Stimulated activated CD4-positive, alpha-beta T cell treated with anti-CD3 and anti-CD28 coated beads, Interleukin-2, amount 100 ng/mL, for 48 hours (primary cell): ENCODE measurements at regions not wholly inside any gene's neighbourhood (a gene's known extent, or its start where the extent isn't known, plus 50 kb on each side); places are given as distances from the start of the nearest gene placed in this dataset.
"Not testable (repeated sequence)": the region's sequence is repeated elsewhere in the genome, so short reads cannot be mapped to it uniquely, and the experiment has no call there.

ENCODE experiments used
- DNase-seq, 2 donors: peaks; one replicate each; pipeline ENCODE4 v3.0.0-alpha.2; 2020

DNA sequence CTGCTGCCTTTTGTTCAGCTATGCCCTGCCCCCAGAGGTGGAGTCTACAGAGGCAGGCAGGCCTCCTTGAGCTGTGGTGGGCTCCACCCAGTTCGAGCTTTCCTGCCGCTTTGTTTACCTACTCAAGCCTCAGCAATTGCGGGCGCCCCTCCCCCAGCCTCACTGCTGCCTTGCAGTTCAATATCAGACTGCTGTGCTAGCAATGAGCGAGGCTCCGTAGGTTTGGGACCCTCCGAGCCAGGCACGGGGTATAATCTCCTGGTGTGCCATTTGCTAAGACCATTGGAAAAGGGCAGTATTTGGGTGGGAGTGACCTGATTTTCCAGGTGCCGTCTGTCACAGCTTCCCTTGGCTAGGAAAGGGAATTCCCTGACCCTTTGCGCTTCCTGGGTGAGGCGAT is 51.9 kb downstream of the DIPK2A start:
- not testable (repeated sequence) for DNase-seq

DNA sequence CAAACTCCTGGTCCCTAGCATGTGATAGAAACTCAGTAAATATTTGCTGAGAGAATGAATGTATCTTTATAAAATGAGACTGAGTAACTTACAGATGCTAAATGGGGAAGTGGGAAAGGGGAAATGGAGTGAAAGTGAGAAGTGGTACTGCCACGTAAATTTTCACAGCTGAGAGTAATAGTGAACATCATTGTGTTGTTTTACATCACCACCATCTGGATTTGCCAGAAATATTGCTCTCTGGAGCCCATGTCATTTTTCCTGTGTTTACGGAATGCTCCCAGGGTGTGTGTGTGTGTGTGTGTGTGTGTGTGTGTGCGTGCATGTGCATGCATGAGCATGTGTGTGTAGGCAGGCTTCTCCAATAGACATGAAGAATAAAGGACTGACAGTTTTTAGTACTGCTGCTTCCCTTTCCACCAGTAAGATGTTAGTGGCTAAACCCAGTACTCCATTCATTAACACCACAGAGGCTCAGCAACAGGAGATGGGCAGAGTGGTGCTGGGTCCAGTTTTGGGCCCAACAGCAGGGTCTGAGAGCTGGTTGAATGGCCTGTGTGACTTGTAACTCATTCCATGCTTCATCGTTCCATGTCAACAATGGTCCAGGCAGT is 57.3 kb downstream of the DIPK2A start:
- no peak for DNase-seq

- DNase-seq = no peak
Observed at GRCh38 chr3:144029769-144030168, 58.1 kb downstream of the DIPK2A start.

DNA sequence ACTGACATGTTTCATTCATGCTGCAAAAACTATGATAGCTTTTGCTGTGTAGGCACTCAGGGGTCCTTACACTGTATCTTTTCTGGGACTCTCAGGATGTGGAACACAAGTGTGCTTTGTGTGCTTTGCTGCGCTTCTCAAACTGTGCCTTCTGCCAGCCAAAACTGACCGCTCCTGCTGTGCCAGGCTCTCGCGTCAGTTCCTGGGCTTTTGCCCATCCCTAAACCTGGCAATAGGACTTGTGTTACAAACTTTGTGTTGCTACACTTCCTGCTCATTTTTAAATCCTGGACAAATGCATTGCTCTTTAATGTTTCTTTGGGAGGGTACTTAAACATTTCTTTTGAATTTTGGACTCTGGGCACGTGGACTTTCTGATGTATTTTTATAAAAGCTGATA is 60.3 kb downstream of the DIPK2A start:
- no peak for DNase-seq

DNA sequence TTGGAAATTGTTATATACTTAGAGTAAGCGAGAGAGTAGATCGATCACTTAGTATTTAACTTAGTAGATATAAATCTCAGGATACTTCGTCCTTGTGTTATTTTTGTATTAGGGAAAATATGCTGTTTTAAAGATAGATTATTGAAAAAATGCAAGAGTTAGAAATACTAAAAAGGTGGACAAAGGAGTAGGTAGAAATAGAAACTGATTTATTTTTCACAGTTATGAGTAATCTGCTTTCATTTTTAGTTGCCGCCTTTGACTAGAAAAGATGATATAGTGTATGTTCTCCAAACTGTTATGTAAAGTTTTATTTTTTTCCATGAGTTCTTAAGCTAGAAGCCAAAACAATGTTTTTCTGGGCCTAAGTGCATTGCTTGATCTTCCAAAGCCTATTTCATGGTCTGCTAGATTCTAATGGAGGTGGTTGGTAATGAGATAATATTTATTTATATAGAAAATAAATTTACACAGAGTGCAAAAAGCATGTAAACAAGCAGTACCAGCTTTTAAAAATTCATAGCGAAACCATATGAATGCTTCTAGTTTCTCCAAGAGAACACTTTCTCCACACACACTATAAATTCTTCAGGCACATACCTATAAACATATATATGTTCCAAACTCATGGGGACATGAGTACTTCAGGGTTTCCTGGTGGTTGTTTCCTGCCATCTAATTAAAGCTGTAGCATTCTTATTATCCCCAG is 61.1 kb downstream of the DIPK2A start:
- DNase-seq = no peak

DNA sequence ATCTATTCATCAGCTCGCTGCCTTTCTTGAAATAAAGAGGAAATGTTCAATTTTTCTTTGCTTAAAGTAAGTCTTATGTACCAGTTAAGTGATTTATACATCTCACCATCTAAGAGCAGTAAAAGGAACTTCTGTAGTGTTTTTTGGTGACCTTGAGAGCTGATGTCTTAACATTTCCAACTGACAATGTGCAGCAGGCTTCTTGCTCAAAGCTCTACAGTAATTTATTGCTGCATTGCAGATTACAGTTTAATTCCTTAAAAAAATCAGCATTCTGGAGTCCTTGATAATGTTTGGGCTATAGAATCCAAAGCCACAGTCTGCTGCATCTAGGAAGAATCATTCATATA is 61.6 kb downstream of the DIPK2A start:
- no peak for DNase-seq

- no peak for DNase-seq
Observed at GRCh38 chr3:144033863-144034262, 62.2 kb downstream of the DIPK2A start.

DNA sequence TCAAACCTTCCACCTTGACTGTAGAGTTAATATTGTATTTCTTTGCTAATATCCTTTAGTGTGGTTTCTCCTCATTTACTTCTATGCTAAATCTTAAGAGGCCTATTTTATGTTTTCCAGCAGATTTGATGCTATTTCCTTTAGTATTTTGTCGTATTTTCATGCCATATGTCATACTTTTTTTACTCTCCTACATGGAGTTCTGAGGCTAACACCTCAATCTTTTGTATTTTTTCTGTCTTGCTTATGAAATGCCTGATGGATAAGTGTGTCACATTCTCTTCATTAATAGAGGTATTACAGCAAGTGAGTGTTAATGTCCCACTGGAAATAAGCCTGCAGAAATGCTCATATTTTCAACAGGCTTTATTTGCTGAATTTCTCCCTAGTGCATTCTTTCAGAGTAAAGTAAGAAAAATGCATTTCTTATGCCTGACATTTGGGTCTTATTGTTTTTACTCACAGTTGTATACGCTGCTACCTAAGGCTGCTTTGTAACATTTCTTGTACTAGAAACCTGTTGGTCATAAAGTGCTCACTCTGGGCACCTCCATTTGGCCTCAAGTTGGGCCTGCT is 63.2 kb downstream of the DIPK2A start:
- no peak for DNase-seq

GRCh38 chr3:144036498-144036897 is 64.9 kb downstream of the DIPK2A start:
- DNase-seq = no peak

GRCh38 chr3:144039661-144040060 is 68.0 kb downstream of the DIPK2A start:
- no peak for DNase-seq

DNA sequence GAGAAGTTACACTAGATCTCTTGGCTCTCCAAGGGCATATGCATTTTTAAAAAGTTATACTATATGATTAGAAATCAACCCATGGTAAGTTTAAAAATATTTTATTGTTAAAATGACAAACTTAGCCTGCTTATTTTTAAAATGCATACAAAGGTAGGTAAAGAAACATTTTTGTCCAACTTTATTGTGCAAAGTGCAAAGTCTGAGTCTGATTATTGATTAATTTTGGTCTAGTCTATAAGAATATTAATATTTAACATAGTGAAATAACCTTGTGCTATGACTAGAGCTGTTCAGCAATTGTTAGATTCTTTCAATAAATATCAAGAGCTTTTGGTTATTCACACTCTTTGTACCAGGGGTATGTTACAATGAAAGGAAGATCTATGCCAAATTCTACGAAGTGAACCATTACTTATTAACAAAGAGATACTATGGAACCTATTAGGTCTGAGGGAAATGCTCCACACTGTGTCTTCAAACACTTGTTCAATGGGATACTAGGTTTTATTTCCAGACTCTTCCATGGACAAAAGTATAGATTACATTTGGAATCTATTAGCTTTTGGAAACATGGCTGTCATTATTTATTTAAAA is 70.4 kb downstream of the DIPK2A start:
- DNase-seq = no peak

GRCh38 chr3:144045766-144046165 is 74.1 kb downstream of the DIPK2A start:
- DNase-seq = no peak

- no peak for DNase-seq
Observed at GRCh38 chr3:144049374-144049773, 77.8 kb downstream of the DIPK2A start.

DNA sequence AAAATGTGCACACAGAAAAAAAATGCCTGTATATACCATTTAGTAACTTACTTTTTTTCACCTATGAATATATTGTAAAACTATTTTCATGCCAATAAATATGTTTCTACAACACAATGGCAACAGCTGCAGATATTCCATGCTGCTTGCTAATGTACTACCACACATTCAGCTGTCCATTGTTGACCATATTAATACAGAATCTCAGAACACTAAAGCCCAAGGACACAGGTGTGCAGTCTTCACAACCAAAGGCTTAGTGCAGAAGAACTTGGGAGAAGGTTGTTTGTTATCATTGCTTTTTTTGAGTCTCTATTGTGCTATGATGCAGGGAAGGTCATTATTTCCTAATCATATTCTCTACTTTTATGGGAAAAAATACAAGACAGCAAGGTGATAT is 79.6 kb downstream of the DIPK2A start:
- DNase-seq = no peak

- DNase-seq = no peak
Observed at GRCh38 chr3:144052275-144052674, 80.7 kb downstream of the DIPK2A start.

- no peak for DNase-seq
Observed at GRCh38 chr3:144053121-144053520, 81.5 kb downstream of the DIPK2A start.

DNA sequence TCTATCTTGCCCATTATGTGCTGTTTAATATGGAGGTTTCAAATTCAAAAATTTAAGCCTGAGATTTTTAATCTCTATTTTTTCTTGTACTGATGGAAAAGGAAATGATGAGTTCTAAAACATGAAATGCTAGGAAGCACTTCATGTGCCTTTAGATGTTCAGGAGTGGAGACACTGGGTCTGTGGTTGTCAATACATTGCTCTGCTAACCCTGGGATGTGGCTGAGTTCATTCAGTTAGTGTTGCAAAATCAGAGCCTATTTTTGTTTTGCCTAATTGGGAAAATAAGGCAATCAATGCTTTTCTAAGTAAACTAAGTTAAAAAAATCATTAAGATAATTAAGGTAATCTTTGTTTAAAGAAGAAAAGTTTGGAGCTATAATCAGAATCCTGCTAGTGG is 83.1 kb downstream of the DIPK2A start:
- no peak for DNase-seq

GRCh38 chr3:144055604-144056003 is 84.0 kb downstream of the DIPK2A start:
- no peak for DNase-seq

DNA sequence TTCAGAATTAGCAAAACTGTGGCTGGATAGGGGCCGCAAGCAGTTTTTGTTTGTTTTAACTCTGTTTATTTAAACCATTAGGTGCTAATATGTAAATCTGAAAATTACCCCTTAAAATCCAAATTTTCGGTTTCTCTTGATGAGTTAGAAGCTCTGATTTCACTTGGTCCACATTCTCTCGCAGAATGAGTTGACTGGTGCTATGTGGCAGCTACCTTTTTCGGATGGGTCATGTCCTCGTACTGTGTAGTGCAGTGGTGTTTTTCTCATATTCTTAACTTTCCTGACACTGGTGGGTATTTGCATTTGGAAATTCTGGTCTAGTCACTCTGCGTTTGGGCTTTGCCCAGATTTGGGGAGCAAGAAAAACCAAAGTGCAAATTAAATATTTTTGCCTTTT is 87.1 kb downstream of the DIPK2A start:
- DNase-seq = no peak

- no peak for DNase-seq
Observed at GRCh38 chr3:144059481-144059880, 87.9 kb downstream of the DIPK2A start.

DNA sequence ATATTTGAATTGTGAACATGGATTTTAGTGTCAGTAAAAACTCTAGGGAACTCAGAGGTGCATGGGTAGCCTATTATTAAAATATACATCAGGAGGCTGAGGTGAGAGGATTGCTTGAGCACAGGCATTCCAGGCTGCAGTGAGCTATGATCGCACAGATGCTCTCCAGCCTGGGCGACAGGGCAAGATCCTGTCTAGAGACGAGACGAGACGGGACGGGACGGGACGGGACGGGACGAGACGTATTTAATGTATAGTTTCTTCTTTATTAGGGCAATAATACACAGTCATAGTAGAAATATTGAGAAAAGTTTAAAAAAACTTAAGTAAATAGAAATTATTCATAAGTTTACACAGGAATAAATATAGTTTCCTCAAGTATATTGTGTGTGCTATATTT is 89.3 kb downstream of the DIPK2A start:
- DNase-seq = no peak

GRCh38 chr3:144063306-144063705 is 91.7 kb downstream of the DIPK2A start:
- no peak for DNase-seq

DNA sequence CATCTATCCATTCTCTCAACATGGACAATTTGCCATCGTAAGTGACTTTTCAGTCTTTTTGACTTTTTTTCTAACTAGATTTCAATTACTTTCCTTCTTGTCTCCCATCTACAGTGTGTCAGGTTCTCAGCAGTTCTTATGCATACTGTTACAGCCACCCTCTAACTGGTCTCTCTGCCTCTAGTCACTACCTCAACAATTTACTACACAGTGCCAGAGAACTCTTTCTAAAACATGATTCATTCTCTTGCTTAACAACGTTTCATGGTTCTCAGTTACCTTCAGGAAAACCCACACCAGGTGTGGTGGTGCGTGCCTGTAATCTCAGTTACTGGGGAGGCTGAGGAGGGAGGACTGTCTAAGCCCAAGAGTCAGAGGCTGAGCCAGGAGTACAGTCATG is 95.4 kb downstream of the DIPK2A start:
- DNase-seq = no peak

DNA sequence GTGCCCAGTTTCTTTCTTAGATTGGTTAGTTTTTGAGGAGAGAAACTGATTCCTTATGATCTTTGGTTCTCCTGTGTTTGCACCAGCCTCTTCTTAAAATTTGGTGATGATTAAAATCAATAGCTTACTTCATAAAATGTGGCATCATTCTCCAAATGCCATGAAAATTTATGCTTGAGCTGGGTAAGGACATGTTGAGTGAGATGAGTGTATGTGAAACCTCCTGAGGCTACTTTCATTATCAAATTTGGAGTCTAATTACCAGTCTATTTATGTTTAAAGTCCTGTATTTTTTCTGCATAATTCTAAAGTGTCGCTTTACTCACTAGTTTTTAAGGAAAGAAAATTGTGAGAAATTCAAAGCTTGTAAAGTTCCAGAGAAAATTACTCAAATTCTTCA is 102.1 kb downstream of the DIPK2A start:
- DNase-seq = no peak
